ENCODE measurements at regions not wholly inside any gene's neighbourhood (a gene's known extent, or its start where the extent isn't known, plus 50 kb on each side); places are given as distances from the start of the nearest gene placed in this dataset.

GRCh38 chr2:82084679-82085392 is 1780.3 kb upstream of the LRRTM1 start:
- Histone ChIP-seq H3K4me1 (ENCODE audit: insufficient read depth, low read length) (no peaks in the 10 kb centered on the region), H4K20me1 (ENCODE audit: insufficient read depth, low read length) (no peaks in the 10 kb centered on the region), H3K4me2 (ENCODE audit: insufficient read depth, low read length) (no peak overlapping the region), H3K79me2 (ENCODE audit: insufficient read depth, low read length) (no peaks in the 10 kb centered on the region), H3K27ac (ENCODE audit: low read length) (no peak overlapping the region), H3K4me3 (ENCODE audit: low read depth in 1 of 2, low read length in 2 of 2) (no peak overlapping the region), H3K9ac (ENCODE audit: low read depth, low read length) (no peak overlapping the region), H3K9me3 (ENCODE audit: insufficient read depth, low read length, severe bottlenecking) (no peaks in the 10 kb centered on the region), H2AFZ (ENCODE audit: low read depth, low read length) (no peak overlapping the region), H3K27me3 (ENCODE audit: insufficient read depth, low read length, poor library complexity) (no peaks in the 10 kb centered on the region), H3K36me3 (ENCODE audit: insufficient read depth, low read length) (no peaks in the 10 kb centered on the region)
- ATAC-seq (ENCODE audit: insufficient read depth, low read depth) (no peak), DNase-seq (no peak)
- no peak for TF ChIP-seq CTCF (IDR thresholded peaks at IDR 0.05; ENCODE audit: borderline replicate concordance, extremely low read depth, low read length, poor library complexity, severe bottlenecking)
- no peak for TF ChIP-seq EZH2 (IDR thresholded peaks at IDR 0.05; ENCODE audit: borderline replicate concordance, low read depth, low read length, severe bottlenecking)

- Histone ChIP-seq H3K27ac (ENCODE audit: low read length) (no peak overlapping the region), H4K20me1 (ENCODE audit: insufficient read depth, low read length) (no peaks in the 10 kb centered on the region), H3K9me3 (ENCODE audit: insufficient read depth, low read length, severe bottlenecking) (no peaks in the 10 kb centered on the region), H2AFZ (ENCODE audit: low read depth, low read length) (no peak overlapping the region), H3K27me3 (ENCODE audit: insufficient read depth, low read length, poor library complexity) (no peaks in the 10 kb centered on the region), H3K9ac (ENCODE audit: low read depth, low read length) (no peak overlapping the region), H3K4me3 (ENCODE audit: low read depth in 1 of 2, low read length in 2 of 2) (no peak overlapping the region), H3K79me2 (ENCODE audit: insufficient read depth, low read length) (no peaks in the 10 kb centered on the region), H3K4me2 (ENCODE audit: insufficient read depth, low read length) (no peak overlapping the region), H3K36me3 (ENCODE audit: insufficient read depth, low read length) (no peaks in the 10 kb centered on the region), H3K4me1 (ENCODE audit: insufficient read depth, low read length) (no peaks in the 10 kb centered on the region)
- TF ChIP-seq CTCF (IDR thresholded peaks at IDR 0.05; ENCODE audit: borderline replicate concordance, extremely low read depth, low read length, poor library complexity, severe bottlenecking) = no peak
- TF ChIP-seq EZH2 (IDR thresholded peaks at IDR 0.05; ENCODE audit: borderline replicate concordance, low read depth, low read length, severe bottlenecking) = no peak
- ATAC-seq (ENCODE audit: insufficient read depth, low read depth) (no peak), DNase-seq (no peak)
Observed at GRCh38 chr2:82075875-82076274, 1771.3 kb upstream of the LRRTM1 start.

GRCh38 chr2:82062463-82062862 is 1757.9 kb upstream of the LRRTM1 start:
- Histone ChIP-seq H3K4me3 (ENCODE audit: low read depth in 1 of 2, low read length in 2 of 2) (no peak overlapping the region), H3K9ac (ENCODE audit: low read depth, low read length) (no peak overlapping the region), H3K27me3 (ENCODE audit: insufficient read depth, low read length, poor library complexity) (no peaks in the 10 kb centered on the region), H2AFZ (ENCODE audit: low read depth, low read length) (no peak overlapping the region), H3K36me3 (ENCODE audit: insufficient read depth, low read length) (no peaks in the 10 kb centered on the region), H3K9me3 (ENCODE audit: insufficient read depth, low read length, severe bottlenecking) (no peaks in the 10 kb centered on the region), H4K20me1 (ENCODE audit: insufficient read depth, low read length) (no peaks in the 10 kb centered on the region), H3K4me2 (ENCODE audit: insufficient read depth, low read length) (no peak overlapping the region), H3K79me2 (ENCODE audit: insufficient read depth, low read length) (no peaks in the 10 kb centered on the region), H3K27ac (ENCODE audit: low read length) (no peak overlapping the region), H3K4me1 (ENCODE audit: insufficient read depth, low read length) (no peaks in the 10 kb centered on the region)
- DNase-seq (no peak), ATAC-seq (ENCODE audit: insufficient read depth, low read depth) (no peak)
- TF ChIP-seq EZH2 (IDR thresholded peaks at IDR 0.05; ENCODE audit: borderline replicate concordance, low read depth, low read length, severe bottlenecking) (no peak), CTCF (IDR thresholded peaks at IDR 0.05; ENCODE audit: borderline replicate concordance, extremely low read depth, low read length, poor library complexity, severe bottlenecking) (no peak)
